Upper lobe of right lung (tissue), 1 donor: ENCODE measurements at regions not wholly inside any gene's neighbourhood (a gene's known extent, or its start where the extent isn't known, plus 50 kb on each side); places are given as distances from the start of the nearest gene placed in this dataset.

Source experiments
- ATAC-seq: fragments of 200-7000 bp; cut with Tn5 transposase; one replicate; pipeline ENCODE4 v1.9.1; 2020; ENCODE audit warnings: mild to moderate bottlenecking, moderate library complexity
- DNase-seq: peaks from one replicate; pipeline ENCODE4 v3.0.0-alpha.2; 2020
- H3K27ac ChIP-seq: fragments of 200-600 bp; one replicate; pipeline ENCODE4 v1.8.0; 2022
- H3K27me3 ChIP-seq: fragments of 200-600 bp; one replicate; pipeline ENCODE4 v1.8.0; 2022; ENCODE audit warnings: mild to moderate bottlenecking
- H3K36me3 ChIP-seq: fragments of 200-600 bp; one replicate; pipeline ENCODE4 v1.8.0; 2022
- H3K4me1 ChIP-seq: fragments of 200-600 bp; one replicate; pipeline ENCODE4 v1.8.0; 2022
- H3K4me3 ChIP-seq: fragments of 200-600 bp; one replicate; pipeline ENCODE4 v1.8.0; 2022; ENCODE audit warnings: mild to moderate bottlenecking
- H3K9me3 ChIP-seq: fragments of 200-600 bp; one replicate; pipeline ENCODE4 v1.8.0; 2022
- intact Hi-C: fragments of 100-400 bp; cut with DNase I; formaldehyde crosslinking; loops from one replicate; pipeline ENCODE4 v1.11.0; 2022
- TF ChIP-seq, protein P1 (sequence below): fragments of 200-600 bp; IDR thresholded peaks from one replicate; pipeline ENCODE4 v1.8.0; 2022; ENCODE audit warnings: antibody characterized with exemption
- donor health status: DM: no; HTN: yes; CAD: no; lungs with severe emphysema.

DNA sequence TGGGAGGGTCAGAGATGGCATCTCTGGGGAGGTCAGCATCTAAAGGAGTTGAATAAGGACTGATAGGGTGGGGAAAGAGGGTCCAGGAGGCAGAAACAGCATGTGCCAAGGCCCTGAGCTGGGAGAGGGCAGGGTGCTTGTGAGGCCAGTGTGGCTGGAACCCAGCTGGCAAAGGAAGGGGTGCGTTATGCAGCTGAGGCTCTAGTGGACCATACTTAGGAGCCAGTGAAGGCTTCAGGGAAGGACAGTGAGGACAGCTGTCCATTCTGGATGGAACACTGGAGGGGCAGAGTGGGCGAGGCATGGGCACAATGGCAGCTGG, 57.1 kb upstream of the RPL11 start:
- DNase-seq (no peak), ATAC-seq (no peak)
- intact Hi-C loops: loop anchor here (5.0 kb wide), 1 partner anchor 77 kb away; the partner anchor contains the start of gene ID3
- TF ChIP-seq, protein P1, sequence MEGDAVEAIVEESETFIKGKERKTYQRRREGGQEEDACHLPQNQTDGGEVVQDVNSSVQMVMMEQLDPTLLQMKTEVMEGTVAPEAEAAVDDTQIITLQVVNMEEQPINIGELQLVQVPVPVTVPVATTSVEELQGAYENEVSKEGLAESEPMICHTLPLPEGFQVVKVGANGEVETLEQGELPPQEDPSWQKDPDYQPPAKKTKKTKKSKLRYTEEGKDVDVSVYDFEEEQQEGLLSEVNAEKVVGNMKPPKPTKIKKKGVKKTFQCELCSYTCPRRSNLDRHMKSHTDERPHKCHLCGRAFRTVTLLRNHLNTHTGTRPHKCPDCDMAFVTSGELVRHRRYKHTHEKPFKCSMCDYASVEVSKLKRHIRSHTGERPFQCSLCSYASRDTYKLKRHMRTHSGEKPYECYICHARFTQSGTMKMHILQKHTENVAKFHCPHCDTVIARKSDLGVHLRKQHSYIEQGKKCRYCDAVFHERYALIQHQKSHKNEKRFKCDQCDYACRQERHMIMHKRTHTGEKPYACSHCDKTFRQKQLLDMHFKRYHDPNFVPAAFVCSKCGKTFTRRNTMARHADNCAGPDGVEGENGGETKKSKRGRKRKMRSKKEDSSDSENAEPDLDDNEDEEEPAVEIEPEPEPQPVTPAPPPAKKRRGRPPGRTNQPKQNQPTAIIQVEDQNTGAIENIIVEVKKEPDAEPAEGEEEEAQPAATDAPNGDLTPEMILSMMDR: no peak
- no peaks in the 10 kb centered on the region for H3K36me3 ChIP-seq
- H3K27ac ChIP-seq: peak overlapping the region; percentile 59
- H3K4me1 ChIP-seq: peaks cover 12% of the 10 kb centered on the region
- no peak overlapping the region for H3K4me3 ChIP-seq
- H3K9me3 ChIP-seq: no peaks in the 10 kb centered on the region
- H3K27me3 ChIP-seq: no peaks in the 10 kb centered on the region

DNA sequence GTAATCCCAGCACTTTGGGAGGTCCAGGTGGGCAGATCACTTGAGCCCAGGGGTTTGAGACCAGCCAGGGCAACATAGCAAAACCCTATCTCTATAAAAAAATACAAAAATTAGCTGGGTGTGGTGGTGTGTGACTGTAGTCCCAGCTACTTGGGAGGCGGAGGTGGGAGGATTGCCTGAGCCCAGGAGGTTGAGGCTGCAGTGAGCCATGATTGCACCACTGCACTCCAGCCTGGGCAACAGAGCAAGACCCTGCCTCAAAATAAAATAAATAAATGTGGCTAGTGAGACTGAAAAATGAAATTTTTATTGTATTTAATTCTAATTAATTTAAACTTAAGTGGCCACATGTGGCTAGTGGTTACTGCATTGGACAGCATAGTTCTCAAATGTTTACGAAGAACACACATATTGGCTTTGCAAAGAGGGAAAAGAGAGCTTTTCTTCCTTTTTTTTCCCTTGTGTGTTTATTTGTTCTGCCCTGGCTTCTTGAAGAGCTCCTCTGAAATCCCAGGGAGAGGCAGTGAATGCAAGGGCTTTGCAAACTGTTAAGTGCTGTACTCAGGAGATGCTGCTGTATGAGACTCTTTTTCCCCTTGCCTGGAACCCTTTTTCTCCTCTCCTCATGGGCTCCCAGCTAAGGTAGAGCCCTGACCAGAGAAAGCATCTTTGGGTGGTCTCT, 59.0 kb upstream of the RPL11 start:
- no peak for ATAC-seq
- H3K27me3 ChIP-seq: no peaks in the 10 kb centered on the region
- TF ChIP-seq, protein P1: no peak
- intact Hi-C loops: loop anchor here (5.0 kb wide), 1 partner anchor 75 kb away; the partner anchor contains the start of gene ID3
- no peak overlapping the region for H3K4me3 ChIP-seq
- H3K4me1 ChIP-seq: peaks cover 12% of the 10 kb centered on the region
- no peaks in the 10 kb centered on the region for H3K9me3 ChIP-seq
- no peaks in the 10 kb centered on the region for H3K36me3 ChIP-seq
- DNase-seq: no peak
- no peak overlapping the region for H3K27ac ChIP-seq

DNA sequence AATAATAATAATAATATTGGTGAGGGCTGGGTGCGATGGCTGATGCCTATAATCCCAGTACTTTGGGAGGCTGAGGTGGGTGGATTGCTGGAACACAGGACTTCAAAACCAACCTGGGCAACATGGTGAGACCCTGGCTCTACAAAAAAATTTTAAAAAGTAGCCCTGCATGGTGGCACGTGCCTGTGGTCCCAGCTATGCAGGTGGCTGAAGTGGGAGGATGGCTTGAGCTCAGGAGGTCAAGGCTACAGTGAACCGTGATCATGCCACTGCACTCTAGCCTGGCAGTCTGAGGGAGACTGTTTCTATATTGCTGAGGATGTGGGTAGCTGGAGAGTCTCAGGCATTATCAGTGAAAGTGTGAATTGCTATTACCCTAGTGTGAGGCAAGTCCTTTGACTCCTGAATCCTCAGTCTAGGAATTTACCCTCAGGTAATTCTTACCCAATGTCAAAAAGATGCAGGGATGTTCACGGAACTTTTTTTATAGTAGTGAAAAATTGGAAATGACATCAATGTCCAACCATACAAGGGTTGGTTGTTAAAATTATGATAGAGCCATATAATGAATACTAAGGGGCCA, 61.8 kb upstream of the RPL11 start:
- no peak overlapping the region for H3K27ac ChIP-seq
- H3K27me3 ChIP-seq: no peaks in the 10 kb centered on the region
- TF ChIP-seq, protein P1: no peak
- intact Hi-C loops: loop anchor here (5.0 kb wide), 1 partner anchor 72 kb away; the partner anchor contains the start of gene ID3
- no peaks in the 10 kb centered on the region for H3K36me3 ChIP-seq
- H3K9me3 ChIP-seq: no peaks in the 10 kb centered on the region
- H3K4me3 ChIP-seq: no peak overlapping the region
- DNase-seq (no peak), ATAC-seq (no peak)
- peaks cover 7% of the 10 kb centered on the region for H3K4me1 ChIP-seq

DNA sequence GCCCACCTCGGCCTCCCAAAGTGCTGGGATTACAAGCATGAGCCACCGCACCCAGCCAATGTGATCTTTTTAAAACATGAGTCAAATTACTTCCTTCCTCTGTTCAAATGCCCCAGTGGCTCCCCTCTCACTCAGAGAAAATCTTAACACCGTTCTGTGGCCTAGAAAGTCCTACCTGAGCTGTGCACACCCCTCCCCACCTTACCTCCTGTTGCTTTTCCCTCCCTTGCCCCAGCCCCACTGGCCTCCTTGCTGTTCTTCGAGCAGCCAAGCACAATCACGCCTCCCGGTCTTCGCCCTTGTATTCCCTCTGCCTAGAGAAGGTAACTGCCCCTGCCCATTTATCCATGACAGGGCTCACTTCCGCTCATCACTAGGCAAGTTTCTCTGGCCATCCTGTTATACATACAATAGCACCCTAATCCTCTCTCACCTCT, 62.6 kb upstream of the RPL11 start:
- Histone ChIP-seq H3K27ac (no peak overlapping the region), H3K9me3 (no peaks in the 10 kb centered on the region), H3K36me3 (no peaks in the 10 kb centered on the region), H3K27me3 (no peaks in the 10 kb centered on the region), H3K4me3 (no peak overlapping the region), H3K4me1 (no peaks in the 10 kb centered on the region)
- ATAC-seq (no peak), DNase-seq (no peak)
- intact Hi-C loops: no loop called here
- TF ChIP-seq, protein P1: no peak

DNA sequence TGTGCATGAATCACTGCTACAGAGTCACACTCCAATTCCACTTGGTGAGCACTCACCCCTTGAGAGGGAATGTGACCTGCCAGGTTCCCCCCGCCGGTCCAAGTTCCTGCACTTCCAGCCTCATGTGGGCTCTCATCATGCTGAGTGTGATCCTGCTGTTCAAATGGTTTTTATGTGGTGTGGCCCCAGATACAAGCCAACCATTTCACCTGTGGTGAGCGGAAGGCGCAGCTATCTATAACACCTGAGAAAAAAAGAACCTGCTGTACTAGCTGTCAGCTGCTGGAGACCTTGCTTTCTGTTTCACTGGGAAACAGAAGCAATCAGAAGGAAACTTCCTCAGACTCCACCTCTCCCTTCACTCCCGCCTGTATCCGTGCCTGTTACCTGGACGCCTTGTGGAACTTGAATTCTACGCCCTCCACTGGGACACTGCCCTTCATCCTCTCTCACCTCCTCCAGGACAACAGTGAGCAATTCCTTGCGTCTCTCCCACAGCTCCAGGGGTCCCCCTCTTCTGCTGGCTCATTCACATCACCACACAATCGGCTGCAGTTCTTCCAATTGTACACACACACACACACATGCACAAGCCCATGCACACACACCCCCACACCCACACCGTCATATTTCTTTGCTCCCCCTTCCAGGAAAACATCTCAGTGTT, 64.4 kb upstream of the RPL11 start:
- DNase-seq: no peak
- H3K27ac ChIP-seq: peak overlapping the region; percentile 51

More for the DNA sequence above, 64.4 kb upstream of the RPL11 start:
- Histone ChIP-seq H3K4me3 (peak overlapping the region; percentile 15), H3K36me3 (no peaks in the 10 kb centered on the region), H3K27me3 (no peaks in the 10 kb centered on the region), H3K9me3 (no peaks in the 10 kb centered on the region), H3K4me1 (no peaks in the 10 kb centered on the region)
- TF ChIP-seq, protein P1: no peak
- intact Hi-C loops: no loop called here
- ATAC-seq: peak; percentile 84
